Left kidney (tissue), 1 donor: ENCODE measurements at regions not wholly inside any gene's neighbourhood (a gene's known extent, or its start where the extent isn't known, plus 50 kb on each side); places are given as distances from the start of the nearest gene placed in this dataset.
"Not testable (repeated sequence)": the region's sequence is repeated elsewhere in the genome, so short reads cannot be mapped to it uniquely, and the experiment has no call there.

Source experiments
- DNase-seq: peaks from one replicate; pipeline ENCODE4 v3.0.0-alpha.2; 2013

DNA sequence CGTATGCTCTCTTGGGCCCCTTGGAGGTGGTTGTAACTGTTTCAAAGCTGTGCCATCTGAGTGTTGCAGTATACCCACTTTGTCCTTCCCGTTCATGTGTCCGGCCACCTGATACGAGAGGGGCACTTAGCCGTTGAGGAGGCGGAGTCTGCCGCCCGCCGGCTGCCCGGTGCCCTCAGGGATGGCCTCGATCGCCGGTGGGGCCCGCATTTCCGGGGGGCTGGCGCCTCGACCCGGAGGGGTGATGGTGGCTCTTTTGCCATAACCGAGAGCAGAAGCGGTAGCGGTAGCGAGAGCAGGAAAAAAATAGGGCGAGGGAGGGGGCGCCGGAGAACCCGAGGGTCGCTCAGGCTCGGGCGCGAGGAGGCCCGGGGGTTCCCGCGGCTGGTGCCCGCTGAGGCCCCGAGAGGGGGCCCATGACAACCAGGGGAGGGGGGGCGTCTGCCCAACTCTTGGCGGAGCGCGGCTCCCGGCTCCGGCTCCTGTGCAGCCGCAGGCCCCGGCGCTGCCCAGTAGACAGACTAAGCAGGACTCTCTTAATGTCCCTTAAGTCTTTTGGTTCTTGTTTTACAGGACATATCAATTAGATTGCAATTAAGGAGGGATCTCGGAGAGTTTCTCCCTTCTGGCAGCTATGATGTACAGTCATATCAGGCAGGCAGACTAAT, 342.7 kb upstream of the SGCG start:
- DNase-seq = no peak

GRCh38 chr13:22839603-22840530, 340.9 kb upstream of the SGCG start:
- DNase-seq = peak; percentile 42

DNA sequence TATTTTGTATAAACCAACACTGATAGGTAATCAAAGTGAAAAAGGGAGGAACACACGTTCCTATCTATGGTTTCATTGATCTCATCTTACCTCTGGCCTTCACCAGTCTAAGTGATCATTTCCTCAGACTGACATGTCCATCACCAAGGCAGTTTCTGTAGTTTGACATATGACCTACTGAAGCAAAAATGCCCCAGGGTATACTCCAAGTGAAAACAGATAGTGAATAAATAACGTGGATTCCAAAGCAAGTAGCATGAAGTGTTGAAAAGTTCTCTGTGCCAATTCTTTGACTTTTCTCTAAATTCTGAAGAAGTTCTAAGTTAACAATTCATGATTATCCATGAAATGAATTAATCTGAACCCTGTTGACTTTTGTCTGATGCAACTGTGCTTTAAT, 334.2 kb upstream of the SGCG start:
- DNase-seq = no peak

DNA sequence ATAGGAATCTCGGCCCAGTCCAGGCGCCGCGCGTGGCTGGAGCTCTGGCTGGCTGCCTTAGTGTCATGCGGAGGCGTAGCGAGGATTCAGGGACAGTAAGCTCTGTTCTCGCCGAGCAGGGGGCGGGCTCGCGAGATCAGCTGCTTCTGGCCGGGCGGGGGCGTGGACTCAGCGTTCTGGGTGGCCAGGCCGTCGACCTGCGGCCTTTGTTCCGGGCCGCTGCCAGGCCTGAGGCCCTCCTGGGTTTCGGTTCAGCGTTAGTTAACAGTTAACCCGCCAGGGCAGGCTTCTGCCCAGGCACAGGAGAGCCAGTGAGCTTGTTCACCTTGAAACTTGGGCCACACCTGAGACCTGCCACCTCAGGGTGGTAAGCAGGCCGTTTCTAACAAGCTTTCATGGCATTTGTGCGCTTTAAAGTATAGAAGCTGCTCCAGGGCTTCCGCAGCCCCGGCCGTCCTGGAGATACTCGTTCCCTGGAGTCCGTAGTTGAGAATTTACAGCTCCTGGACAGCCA, 332.2 kb upstream of the SGCG start:
- peak; percentile 58 for DNase-seq

DNA sequence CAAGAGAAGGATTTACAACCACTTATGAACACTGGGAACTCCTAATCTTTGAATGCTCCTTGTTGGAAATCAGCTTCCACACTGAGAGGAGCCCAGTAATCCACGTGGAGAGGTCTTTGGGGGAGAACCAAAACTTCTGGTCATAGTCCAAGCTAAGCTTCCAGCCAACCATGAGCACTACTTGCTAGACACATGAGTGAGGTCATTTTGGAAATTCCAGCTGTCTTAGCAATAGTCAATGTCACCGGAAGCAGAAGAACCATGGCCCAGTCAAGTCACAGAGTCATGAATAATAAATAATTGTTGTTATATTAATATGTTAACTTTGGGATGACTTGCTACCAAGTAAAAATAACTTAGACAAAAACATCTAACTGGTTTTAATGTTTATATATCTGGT, 324.9 kb upstream of the SGCG start:
- DNase-seq = no peak

- not testable (repeated sequence) for DNase-seq
These were observed 321.8 kb upstream of the SGCG start for GRCh38 chr13:22858980-22859379.

- not testable (repeated sequence) for DNase-seq
These were observed 321.4 kb upstream of the SGCG start for GRCh38 chr13:22859411-22859810.

- no peak for DNase-seq
These were observed 318.8 kb upstream of the SGCG start for GRCh38 chr13:22861958-22862466.

DNA sequence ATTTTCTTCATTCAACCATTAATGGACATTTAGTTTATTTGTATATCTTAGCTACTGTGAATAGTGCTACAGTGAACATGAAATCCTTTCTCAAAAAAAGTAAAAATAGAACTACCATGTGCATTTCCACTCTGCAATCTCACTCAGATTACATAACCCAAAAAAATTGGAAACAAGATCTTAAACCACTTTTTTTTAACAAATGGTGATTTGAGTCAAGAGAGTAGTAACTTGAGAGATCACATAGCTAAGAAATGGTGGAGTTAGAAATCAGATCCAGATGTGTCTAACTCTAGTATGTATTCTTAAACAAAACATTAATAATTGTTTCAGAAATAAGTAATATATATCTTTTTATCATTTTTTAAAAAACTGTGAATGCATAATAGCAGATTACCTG, 318.3 kb upstream of the SGCG start:
- no peak for DNase-seq

GRCh38 chr13:22866221-22866620, 314.6 kb upstream of the SGCG start:
- DNase-seq = no peak

GRCh38 chr13:22871231-22871630, 309.5 kb upstream of the SGCG start:
- no peak for DNase-seq

DNA sequence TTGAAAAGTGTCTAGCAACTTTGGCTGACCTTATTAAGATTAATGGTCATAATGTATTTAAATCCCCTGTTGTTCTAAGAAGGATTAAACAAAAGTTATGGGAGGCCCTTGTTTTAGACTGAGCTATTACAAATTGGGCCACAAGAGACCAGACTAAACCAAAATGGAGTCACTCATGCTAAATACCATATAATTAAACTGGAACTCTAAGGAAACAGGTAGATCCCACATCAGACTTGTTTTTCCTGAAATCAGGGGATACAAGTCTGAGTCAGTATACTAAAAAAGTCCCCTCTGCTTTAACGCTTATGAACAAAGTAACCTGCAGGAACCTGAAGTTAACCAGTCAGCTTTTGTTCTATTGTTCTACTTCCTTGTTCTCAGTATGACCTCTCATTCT, 305.9 kb upstream of the SGCG start:
- no peak for DNase-seq

GRCh38 chr13:22877421-22877820, 303.4 kb upstream of the SGCG start:
- no peak for DNase-seq

DNA sequence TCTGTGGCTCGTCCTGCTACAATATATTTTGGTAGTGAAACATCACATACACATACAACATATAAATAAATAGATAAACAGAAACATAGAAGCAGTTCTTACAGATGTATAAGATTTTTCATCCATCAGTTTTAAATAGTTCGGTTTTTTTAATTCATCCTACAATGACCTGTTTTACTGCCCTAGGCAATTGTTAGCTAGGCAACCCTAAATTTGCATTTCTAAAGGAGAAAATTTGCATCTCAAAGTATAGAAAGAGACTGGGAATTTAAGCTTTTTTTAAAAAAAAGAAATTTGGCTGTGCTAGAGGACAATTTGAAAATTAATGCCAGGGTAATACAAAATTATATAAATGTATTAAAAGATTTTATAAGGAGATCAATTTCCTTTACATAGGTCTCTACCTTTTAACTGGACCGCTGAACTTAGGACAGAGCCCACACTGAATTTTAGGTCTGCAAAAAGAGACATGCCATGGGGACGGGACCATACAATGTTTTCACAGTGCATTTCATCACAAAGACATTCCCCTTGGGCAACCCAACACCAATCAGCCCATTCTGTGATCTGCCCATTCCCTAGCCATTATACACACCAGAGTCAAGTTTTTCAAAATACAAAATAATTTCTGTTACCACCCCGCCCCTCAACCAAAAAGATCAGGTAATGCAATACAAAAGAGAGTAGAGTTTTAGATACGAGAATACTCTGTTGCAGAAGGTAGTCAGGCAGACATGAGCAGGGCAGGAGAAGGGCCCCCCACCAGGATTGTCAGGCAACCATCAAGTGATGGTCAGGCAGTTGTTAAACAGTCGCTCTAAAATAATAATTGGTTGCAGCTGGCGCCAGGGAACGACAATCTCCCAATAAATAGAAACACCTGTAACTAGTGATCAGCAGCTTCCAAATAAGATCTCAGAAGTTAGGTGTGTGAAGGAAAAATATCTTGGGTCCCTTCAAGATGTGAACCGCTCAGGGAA, 299.7 kb upstream of the SGCG start:
- no peak for DNase-seq

DNA sequence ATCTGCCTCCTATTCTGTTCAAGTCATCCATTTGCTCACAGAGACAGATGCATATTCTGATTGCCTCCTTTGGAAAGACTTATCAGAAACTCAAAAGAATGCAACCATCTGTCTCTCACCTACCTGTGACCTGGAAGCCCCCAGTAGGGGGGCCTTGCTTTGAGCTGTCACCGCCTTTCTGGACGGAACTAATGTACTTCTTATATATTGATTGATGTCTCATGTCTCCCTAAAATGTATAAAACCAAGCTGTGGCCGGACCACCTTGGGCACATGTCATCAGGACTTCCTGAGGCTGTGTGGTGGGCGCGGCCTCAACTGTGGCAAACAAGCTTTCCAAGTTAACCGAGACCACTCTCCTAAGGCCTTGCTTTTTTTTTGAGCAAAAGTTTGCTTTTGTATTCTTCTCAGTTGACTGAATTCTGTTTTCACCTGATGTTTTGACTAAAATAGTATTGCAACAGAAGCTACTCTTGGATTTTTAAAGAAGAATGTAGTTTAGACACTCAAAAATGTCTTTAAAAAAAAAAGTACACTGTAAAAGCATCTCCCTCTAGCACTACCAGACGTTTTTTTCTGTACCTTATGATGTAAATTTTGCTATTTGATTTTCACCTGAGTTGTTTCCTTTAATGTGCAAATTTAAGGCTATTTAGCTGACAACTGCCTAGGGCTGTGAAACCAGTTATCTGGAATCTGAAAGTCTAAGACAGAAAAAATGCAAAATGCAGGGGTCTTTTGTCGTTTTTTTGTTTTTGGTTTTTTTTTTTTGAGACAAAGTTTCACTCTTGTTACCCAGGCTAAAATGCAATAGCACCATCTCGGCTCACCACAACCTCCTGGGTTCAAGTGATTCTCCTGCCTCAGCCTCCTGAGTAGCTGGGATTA, 298.8 kb upstream of the SGCG start:
- DNase-seq = not testable (repeated sequence)

- no peak for DNase-seq
These were observed 297.4 kb upstream of the SGCG start for GRCh38 chr13:22883262-22883840.

DNA sequence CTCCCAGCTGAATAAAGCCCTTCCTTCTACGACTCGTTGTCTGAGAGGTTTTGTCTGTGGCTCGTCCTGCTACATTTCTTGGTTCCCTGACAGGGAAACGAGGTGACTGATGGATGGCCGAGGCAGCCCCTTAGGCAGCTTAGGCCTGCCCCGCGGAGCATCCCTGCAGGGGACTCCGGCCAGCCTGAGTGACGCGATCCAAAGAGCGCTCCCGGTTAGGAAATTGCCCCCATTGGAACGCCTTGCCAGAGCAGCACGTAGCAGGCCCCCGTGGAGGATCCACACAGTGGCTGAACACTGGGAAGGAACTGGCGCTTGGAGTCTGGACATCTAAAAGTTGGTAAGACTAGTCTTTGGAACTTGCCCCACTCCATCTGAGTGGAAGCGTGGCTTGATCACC, 296.8 kb upstream of the SGCG start:
- no peak for DNase-seq

GRCh38 chr13:22886061-22886460, 294.7 kb upstream of the SGCG start:
- not testable (repeated sequence) for DNase-seq

DNA sequence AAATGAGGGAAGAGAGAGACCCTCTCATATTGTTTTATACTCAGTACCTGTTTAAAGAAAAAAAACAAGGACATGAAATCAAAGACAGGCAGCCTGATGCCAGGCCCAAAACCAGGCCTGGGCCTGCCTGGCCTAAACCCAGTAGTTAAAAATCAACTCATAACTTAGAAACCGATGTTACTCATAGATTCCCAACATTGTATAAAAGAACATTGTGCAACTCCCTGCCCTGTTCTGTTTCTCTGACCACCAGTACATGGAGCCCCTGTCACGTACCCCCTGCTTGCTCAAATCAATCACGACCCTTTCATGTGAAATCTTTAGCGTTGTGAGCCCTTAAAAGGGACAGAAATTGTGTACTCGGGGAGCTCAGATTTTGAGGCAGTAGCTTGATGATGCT, 291.4 kb upstream of the SGCG start:
- not testable (repeated sequence) for DNase-seq

- DNase-seq = no peak
These were observed 287.6 kb upstream of the SGCG start for GRCh38 chr13:22893204-22893603.
